MV-4-11 (cell line): ENCODE measurements at regions not wholly inside any gene's neighbourhood (a gene's known extent, or its start where the extent isn't known, plus 50 kb on each side); places are given as distances from the start of the nearest gene placed in this dataset.

Experiments
- DNase-seq: peaks from one replicate; lab custom pipeline; 2025; lab: John Stamatoyannopoulos, UW

DNA sequence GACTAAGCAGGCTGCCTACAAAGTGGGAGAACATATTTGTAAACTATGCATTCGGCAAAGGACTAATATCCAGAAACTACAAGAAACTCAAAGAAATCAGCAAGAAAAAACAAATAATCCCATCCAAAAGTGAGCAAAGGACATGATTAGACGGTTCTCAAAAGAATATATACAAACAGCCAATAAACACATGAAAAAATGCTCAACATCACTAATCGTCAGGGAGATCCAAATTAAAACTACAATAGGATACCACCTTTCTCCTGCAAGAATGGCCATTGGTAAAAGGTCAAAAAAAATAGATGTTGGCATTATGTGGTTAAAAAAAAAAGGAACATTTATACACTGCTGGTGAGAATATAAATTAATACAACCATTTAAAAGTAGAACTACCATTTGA is 259.6 kb upstream of the SLITRK3 start:
- DNase-seq = no peak

DNA sequence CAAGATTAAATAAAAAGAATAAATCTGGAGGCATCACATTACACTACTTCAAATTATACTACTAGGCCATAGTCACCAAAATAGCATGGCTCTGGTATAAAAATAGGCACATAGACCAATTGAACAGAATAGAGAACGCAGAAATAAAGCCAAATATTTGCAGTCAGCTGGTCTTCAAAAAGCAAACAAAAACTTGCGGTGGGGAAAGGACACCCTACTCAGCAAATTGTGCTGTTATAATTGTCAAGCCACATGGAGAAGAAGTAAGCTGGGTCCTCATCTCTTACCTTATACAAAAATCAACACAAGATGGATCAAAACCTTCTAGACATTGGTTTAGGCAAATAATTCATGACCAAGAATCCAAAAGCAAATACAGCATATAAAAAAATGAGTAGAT is 259.2 kb upstream of the SLITRK3 start:
- no peak for DNase-seq

DNA sequence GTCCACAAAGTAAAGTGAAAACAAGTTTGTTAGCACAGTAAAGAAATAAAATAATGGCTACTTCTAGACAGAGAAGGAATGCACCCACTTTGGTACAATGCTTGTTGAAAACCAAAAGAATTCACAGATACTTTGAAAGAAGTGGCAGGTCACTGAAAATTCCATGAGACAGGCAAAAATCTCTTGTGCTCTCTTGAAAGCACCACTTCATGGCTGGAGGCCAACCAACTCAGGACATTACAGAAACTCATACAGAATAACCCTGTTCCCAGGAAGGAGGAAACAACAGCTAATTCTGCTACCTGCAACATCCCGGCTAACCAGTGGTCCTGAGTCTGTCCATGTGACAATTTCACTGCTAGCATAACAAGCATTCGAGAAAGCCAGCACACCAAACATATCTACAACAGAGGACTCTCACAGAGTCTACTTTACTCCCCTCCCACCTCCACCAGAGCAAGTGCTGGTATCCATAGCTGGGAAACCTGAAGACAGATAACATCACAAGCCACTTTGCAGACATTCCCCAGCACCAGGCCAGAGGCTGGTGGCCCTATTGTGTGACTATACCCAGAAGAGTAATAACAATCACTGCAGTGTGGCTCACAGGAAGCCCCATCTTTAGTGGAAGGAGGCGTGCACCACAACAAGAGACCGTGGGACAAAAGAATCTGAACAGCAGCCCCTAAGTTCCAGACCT is 255.3 kb upstream of the SLITRK3 start:
- no peak for DNase-seq

DNA sequence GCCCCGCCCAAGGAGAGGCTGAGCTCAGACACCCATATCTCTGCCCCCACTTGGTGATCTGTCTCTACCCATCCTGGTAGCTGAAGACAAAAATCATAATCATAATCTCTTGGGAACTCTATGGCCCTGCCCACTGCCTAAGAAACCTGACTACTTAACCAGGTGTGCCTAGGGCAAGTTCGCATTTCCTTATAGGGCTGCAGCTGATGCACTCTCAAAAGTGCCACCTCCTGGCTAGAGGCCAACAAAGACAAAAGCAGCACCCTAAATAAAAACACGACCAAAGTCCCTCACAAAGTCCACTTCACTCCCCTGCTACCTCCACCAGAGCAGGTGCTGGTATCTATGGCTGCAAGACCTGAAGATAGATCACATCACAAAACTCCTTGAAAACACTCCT is 250.4 kb upstream of the SLITRK3 start:
- no peak for DNase-seq

DNA sequence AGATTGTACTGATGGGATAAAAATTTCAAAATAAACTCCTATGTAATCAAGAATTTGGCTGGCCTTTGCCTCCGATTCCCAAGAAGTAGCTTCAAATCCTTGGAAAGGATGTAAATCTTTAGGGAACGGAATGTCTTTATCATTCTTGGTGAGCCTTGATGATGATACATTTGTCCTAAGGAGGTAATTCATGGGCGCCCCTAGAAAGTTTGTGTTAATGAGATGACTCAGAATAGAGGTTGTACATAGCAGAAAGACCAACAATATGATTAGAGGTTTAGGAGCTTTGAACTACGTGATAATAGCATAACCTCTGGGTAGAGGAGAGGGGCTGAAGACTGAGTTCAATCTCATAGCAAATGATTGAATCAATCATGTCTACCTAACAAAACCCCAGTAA is 248.6 kb upstream of the SLITRK3 start:
- DNase-seq = no peak

DNA sequence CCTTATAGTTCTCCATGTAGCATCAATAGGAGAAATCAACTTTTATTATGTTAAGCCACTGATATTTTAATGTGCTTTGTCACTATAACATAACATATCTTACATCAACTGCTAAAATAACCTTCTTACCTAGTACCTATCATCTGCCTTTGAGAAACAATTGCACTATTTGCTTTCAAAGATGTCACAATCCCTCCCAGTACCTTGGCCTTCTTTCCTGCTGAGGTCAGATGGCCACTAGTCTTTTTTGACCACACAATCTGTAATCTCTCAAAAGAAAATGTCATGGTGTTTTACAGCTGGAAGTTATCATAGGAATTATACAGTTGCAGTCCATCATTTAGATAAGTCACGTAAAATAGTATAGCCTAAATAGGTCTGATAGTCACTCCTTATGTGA is 247.5 kb upstream of the SLITRK3 start:
- DNase-seq = no peak

DNA sequence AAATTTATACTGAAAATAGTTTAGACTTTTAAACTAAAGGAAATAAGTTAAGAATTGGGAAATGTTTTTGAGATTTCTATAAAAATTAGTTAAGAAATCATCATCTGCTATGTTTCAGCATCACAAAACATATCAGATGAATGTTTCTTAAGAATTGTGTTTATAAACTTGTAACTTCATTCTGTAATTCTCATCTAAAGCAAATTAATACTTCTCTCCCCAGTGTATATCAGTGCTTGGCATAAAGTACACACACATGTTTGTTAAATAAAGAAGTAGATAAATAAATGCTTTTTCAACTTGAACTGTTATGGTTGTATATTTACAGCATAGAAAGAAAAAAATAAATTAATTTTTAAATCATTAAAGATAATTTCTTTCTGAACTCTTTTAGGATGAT is 245.9 kb upstream of the SLITRK3 start:
- no peak for DNase-seq

DNA sequence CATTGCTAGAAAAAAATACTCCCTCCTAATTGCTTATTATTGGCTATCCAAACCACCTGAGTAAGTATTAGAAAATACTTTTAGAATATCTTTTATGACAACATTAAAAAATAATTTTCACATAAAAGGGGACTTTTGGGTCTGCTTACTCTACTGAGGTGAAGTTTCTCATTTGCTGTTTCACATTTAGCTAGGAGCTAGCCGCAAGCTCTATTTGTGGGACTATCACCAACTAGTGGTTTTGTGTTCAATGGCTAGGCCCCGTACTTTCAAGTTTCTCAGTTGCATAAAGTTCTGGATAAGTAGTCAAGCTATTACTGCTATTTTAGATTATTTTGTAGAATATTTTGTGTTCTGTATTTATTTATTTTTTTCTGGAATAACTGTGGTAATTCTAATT is 244.2 kb upstream of the SLITRK3 start:
- DNase-seq = no peak

DNA sequence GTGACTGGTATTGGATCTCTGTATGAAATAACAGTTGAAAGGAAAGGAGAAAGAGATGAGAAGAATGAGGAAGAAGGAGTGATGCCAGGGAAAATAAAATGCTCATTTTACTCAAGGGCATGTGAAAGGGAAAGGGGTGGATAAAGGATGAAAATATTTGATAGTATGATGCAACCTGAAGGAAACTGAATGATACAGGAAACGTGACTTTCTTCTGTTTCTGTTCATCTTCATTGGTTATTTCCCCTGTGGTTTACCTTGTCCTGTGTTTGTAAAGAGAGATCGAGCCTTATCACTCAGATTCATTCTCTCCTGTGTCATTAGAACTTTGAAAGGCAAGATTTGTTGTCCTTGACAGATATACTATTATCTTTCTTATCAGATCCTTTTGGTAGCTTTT is 243.6 kb upstream of the SLITRK3 start:
- no peak for DNase-seq

DNA sequence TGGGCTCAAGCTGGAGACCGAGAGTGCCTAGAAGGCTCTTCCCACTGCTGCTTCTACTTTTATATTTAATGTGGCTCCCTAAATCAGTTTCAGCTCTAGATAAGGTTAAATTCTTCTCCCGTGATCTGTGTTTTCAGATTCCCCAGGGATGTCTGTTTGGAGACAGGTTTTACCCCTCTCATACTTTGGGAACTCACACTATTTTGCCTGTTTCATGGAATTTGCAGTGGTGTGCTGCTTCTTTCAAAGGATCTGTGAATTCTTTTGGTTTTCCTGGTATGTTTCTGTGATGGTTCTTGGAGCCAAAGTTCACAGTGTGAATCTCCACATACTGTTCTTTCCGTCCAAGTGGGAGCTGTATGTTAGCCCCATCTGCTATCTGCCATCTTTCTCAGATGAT is 238.3 kb upstream of the SLITRK3 start:
- DNase-seq = no peak

DNA sequence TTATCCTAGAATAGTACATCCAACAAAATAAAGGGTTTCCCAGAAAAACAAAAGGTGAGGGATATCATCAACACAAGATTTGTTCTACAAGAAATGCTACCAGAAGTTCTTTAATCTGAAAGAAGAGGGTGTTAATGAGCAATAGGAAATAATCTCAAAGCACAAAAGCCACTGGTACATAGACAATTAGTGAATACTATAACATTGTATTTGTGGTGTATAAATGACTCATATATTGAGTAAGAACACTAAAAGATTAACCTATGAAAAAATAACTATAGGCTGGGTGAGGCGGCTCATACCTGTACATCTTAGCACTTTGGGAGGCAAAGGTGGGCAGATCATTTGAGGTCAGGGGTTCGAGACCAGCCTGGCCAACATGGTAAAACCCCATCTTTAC is 210.2 kb upstream of the SLITRK3 start:
- DNase-seq = no peak

DNA sequence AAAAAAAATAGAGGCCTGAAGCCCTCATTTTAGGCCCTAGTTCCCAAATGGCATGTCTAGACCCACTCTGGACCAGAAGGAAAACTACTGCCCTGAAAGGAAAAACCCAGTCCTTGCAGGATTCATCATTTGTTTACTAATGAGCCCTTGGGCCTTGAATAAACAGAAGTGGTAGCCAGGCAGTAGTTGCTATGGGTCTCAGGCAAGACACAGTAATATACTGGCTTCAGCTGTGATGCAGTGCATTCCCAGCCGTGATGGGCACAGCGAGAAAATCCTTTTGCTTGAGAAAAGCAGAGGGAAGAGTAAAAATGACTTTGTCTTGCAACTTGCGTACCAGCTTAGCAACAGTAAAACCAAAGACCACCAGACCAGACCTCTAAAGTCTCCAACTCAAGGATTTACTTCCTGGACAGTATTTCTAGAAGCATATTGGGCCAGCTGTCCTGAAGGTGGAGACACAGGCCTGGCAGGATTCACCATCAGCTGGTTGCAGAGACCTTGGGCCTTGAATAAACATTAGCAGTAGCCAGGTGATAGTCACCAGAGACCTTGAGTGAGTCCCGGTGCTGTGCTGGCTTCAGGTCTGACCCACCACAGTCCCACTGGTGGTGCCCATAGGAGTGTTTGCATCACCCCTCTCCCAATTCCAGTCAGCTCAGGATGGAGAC is 208.3 kb upstream of the SLITRK3 start:
- DNase-seq = no peak

DNA sequence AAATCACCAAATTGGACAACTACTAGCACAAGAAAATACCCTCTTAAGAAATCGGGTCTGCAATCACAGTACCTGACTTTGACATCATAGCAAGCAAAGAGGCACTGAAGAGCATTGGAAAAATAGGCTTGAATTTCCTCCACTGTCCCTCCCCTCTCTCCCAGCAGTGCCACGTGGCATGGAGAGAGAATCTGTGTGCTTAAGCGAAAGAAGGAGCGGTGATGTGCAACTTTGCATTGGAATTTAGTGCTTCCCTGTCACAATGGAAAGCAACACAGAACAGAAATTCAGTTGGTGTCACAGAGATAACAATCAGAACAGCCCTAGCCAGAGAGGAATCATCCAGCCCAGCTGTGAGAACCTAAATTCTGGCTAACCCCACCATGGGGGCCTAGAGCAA is 207.5 kb upstream of the SLITRK3 start:
- DNase-seq = no peak

DNA sequence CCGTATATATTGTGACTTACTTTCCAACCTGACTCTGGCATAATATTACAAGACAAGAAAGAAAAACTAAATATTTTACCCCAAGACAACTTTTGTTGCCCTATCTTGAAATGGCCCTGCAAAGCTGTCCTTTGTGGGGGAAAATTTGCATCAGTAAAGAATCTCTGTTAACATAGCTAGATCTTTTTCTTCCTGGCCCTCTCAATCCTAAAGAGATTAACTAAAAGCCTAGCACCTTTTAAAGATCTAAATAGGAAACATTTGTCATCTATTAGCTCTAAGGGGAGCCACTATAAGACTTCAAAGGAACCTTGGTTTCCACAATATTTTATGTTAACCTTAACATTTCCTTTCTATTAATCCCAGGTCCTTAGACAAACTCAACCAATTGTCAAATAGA is 199.0 kb upstream of the SLITRK3 start:
- no peak for DNase-seq

DNA sequence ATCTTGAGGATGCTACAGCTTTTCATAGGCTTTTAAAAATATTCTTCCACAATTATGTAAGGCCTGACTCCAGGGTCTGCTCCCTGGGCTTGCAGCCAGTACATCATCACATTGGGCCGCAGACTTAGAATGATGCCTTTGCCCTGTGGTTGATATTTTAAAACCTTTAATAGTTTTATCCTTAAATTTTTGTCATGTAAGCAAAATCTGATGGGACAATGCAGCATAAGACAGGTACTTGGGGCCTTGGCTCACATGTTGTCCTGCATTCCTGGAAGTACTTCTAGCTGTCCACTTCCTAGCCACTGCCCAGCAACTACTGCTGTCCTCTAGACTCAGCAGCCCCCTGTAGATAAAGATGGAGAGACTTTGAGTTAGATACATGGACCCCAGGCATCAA is 197.3 kb upstream of the SLITRK3 start:
- no peak for DNase-seq

DNA sequence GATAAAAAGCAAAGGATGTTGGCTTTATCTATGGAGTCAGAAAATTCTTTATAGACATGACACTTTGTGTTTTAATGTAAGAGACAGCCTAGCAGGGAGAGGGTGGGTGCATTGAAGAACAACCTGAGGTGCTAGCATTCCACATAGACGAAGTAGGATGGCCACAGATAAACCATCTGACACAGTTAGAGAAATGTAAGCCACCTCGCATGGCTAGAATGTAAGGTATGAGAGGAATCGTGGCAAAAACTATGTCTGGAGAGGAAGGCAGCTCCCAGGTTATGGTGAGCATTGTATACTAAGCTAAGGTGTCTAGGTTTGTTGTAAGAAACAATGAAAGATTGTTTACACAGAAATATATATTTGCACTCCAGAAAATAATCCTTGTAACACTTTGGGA is 194.0 kb upstream of the SLITRK3 start:
- DNase-seq = no peak

DNA sequence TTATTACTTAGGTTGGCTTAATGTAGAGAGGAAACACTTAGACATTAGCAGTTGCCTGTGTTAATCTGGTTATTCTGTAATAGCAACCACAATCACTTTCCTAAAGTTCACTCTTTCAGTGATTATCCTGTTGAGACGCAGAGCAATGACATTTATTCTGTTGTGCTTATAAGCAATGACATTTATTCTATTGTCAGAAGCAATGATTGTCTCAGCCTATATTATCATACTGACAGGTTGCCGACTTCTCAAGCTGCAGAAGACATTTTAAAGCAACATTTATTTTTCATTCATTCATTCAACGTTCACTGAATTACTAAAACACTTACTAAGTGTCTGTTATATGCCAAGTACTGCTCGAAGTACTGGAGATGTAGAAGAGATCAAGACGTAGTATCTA is 193.5 kb upstream of the SLITRK3 start:
- DNase-seq = no peak

DNA sequence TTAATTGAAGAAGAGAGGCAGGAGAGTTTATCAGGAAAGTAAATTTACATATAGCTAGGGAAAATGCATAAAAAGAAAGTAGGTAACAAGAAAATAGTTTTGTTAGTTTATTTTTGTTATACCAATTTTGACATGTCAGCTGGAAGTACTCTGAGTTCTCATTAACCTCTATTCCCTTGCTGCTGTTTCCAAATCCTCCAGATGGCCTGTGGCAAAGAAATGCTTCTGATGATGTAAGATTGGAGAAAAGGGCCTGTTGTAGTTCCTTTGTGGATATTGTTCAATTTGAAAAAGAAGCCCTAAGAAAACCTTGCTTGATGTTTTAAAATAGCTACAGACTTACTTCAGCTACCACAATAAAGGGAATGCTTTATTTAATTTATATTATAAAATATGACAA is 192.9 kb upstream of the SLITRK3 start:
- no peak for DNase-seq

DNA sequence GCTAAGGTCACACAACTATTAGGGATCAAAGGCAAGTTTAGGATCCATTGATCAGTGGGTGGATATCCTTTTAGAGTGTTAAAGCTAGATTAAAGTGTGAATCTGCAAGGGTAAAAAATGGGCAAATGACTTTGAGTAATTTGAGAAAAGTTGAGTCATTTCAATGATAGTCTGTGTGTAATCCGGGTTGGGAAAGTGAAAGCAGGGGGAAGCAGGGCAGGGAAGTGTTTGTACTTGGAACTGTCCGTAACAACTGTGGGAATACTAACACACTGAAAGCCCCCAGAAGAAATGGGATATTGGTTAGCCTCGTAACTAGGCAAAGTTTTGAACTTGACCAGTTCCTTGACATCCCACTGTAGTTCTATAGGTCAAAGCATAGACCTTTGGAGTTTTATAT is 187.2 kb upstream of the SLITRK3 start:
- DNase-seq = no peak

DNA sequence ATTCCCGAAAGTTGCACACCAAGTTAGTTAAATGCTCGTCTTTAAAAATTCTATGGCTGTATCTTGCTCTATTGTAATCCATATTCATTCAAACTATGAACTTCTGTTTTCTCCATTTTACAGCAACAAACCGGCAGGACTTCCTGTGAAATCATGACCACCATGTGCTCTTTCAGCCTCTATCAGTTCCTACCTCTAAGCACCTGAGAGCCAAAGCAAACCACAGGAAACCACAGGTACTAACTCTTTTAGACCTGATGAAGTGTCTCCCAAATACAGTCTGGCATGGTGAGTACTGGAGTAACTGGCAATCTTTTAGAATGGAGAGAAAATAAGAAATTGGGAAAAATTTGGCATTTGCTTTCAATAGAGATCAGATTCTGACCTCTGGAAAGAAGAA is 186.5 kb upstream of the SLITRK3 start:
- DNase-seq = no peak

DNA sequence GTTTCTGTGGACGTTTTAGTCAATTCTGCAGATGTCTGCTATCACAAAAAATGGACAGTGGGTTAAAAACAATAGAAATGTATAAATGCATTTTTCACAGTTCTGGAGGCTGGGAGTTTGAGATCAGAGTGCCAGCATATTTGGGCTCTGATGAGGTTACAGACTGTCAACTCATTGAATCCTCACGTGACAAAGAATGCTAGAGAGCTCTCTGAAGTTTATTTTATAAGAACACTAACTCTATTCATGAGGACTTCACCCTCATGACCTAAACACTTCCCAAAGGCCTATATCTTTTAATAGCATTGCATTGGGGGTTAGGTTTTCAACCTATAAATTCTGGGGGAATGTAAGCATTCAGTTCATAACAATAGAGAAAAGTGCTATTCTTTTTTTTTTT is 182.6 kb upstream of the SLITRK3 start:
- DNase-seq = no peak

DNA sequence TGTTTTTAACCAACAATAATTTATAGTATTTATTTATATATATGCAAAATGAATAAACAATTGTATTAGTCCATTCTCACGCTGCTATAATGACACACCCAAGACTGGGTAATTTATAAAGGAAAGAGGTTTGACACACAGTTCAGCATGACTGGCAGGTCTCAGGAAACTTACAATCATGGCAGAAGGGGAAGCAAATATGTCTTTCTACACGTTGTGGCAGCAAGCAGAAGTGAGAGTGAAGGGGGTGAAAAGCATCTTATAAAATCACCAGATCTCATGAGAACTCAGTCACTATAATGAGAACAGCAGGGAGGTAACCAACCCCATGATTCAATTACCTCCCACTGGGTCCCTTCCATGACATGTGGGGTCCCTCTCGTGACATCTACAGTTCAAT is 162.8 kb upstream of the SLITRK3 start:
- peak; percentile 19 for DNase-seq

DNA sequence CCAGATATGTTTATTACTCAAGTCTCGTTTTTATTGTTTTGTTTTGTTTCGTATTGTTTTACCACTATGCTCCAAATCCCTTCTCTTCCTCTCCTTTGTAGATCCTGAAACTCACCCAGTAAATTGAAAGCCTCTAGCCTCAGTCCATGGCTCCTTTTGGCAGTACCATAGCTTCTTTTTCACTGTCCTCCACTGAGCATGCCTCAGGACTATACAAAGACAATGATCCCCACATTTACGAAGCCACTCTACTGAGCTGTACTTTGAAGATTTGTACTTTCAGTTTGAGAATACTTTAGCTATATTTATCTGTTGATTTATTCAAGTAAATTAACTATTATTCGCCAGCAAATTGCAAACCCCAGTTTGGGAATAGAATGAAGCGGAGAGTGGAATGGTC is 159.1 kb upstream of the SLITRK3 start:
- DNase-seq = no peak

DNA sequence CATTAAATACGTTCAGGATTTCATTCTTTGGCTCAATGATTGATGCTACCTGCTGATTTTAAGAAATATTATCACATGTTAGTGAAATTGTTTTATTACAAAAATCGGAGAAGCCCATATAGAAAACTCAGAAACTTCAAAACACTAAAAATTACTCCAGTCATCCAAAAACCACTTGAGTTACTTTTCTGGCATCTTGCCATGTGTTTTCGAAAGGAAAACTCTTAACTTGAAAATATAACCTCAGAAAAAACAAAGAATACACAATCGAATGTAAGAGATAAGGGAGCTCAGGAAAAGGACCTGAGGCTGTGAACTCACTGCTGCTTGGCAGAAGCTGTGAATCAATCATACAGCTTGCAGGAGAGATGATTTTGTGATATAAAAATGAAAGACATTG is 151.3 kb upstream of the SLITRK3 start:
- DNase-seq = no peak
